ENCODE measurements at regions not wholly inside any gene's neighbourhood (a gene's known extent, or its start where the extent isn't known, plus 50 kb on each side); places are given as distances from the start of the nearest gene placed in this dataset.
"Not testable (repeated sequence)": the region's sequence is repeated elsewhere in the genome, so short reads cannot be mapped to it uniquely, and the experiment has no call there.

DNA sequence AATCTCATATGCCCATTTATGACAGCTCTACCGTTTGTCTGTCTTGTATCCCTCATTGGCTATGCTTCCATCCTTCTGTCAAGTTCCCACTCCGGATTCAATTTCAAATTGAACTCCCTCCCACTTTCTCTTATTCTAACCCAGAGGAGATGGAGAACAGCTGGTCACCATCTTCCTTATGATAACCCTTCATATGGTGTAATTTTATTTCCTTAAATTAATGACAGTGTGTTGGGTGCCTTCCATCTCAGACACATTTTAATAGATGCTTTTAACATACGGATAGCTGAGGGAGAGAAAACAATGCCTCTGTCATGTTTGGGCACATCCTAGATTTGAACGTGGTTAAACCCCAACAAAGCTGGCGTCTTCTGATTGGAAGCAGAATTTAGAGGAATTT is 103.0 kb upstream of the PLXNA2 start:
- WGBS, 2 donors (ENCODE audit: low coverage in 1 of 2), result 71 to 78% methylated on average over 5 of the region's 5 CpGs
- intact Hi-C loops (cut with DNase I; ENCODE audit: low total_unique reads), result no loop called here
- TF ChIP-seq POLR2AphosphoS5 (IDR thresholded peaks at IDR 0.05) (no peak), EP300 (IDR thresholded peaks at IDR 0.05; ENCODE audit: low read depth) (no peak), POLR2A (IDR thresholded peaks at IDR 0.05) (no peak)
- TF ChIP-seq, protein P1, sequence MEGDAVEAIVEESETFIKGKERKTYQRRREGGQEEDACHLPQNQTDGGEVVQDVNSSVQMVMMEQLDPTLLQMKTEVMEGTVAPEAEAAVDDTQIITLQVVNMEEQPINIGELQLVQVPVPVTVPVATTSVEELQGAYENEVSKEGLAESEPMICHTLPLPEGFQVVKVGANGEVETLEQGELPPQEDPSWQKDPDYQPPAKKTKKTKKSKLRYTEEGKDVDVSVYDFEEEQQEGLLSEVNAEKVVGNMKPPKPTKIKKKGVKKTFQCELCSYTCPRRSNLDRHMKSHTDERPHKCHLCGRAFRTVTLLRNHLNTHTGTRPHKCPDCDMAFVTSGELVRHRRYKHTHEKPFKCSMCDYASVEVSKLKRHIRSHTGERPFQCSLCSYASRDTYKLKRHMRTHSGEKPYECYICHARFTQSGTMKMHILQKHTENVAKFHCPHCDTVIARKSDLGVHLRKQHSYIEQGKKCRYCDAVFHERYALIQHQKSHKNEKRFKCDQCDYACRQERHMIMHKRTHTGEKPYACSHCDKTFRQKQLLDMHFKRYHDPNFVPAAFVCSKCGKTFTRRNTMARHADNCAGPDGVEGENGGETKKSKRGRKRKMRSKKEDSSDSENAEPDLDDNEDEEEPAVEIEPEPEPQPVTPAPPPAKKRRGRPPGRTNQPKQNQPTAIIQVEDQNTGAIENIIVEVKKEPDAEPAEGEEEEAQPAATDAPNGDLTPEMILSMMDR (IDR thresholded peaks at IDR 0.05), result no peak
- in situ Hi-C loops (cut with MboI; ENCODE audit: low pct_ligation_motif_present in 1 of 4, low pct_unique_long_range_greater_than_20kb in 1 of 4, low sequenced_read_pairs in 3 of 4), result no loop called here
- Histone ChIP-seq H3K27ac (no peak overlapping the region), H3K36me3 (no peaks in the 10 kb centered on the region), H3K27me3 (no peaks in the 10 kb centered on the region), H3K4me3 (no peak overlapping the region), H3K4me1 (no peaks in the 10 kb centered on the region), H3K9me3 (no peaks in the 10 kb centered on the region)
- no peak for DNase-seq

DNA sequence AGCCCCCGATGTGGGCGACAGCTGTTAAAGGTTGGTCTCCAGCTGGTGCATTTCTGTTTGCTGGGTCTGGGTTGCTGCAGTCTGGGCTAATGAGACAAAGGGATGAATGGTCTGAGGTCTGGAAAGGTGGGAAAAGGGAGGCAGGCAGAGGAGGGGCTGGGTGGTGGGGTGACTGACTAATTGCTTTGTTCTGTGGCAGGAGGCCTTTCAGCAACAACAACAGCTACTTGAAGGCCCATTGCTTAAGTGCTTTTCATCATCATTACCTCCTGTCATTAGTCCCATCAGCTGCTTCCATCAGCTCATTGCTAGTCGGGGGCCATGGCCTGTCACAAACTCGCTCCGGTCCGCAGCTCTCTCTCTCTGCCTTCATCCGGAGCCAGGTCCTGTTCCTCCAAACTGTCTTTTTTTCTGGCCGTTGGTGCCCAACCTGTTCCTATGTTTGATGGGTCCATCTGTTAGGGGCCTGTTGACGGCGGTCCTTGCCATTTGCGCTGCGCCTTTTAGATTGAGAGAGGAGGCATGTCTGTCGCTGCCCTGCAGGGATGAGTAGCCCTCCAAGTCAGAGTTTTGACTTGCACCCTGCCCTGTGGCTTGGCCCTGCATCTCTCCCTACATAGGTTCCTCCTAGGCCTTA is 105.6 kb upstream of the PLXNA2 start:
- TF ChIP-seq POLR2AphosphoS5 (IDR thresholded peaks at IDR 0.05) (no peak), EP300 (IDR thresholded peaks at IDR 0.05; ENCODE audit: low read depth) (no peak), POLR2A (IDR thresholded peaks at IDR 0.05) (no peak)
- TF ChIP-seq, protein P1 (IDR thresholded peaks at IDR 0.05), result no peak
- Histone ChIP-seq H3K27me3 (no peaks in the 10 kb centered on the region), H3K4me1 (no peaks in the 10 kb centered on the region), H3K9me3 (peaks cover 0 to 4% of the 10 kb centered on the region in 2 donors), H3K36me3 (no peaks in the 10 kb centered on the region), H3K4me3 (no peak overlapping the region), H3K27ac (no peak overlapping the region)
- no peak for DNase-seq
- in situ Hi-C loops (cut with MboI; ENCODE audit: low pct_ligation_motif_present in 1 of 4, low pct_unique_long_range_greater_than_20kb in 1 of 4, low sequenced_read_pairs in 3 of 4) (no loop called here), intact Hi-C loops (cut with DNase I; ENCODE audit: low total_unique reads) (no loop called here)
- 50 to 94% methylated on average over 2 to 13 of the region's 13 CpGs for WGBS, 2 donors (ENCODE audit: low coverage in 1 of 2)

DNA sequence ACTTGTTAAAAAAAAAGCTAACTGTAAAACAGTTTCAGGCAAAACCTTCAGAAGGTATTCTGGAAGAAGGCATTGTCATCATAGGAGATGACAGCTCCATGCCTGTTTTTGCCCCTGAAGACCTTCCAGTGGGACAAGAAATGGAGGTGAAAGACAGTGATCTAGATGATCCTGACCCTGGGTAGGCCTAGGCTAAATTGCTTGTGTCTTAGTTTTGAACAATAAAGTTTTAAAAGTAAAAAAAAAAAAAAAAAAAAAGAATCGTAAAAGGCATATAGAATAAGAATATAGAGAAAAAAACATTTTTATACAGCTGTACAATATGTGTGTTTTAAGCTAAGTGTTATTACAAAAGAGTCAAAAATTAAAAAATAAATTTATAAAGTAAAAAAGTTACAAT is 106.6 kb upstream of the PLXNA2 start:
- H3K27me3 ChIP-seq, result no peaks in the 10 kb centered on the region
- WGBS, 2 donors (ENCODE audit: low coverage in 1 of 2), result 73 to 84% methylated on average over 1 of the region's 1 CpG
- in situ Hi-C loops (cut with MboI; ENCODE audit: low pct_ligation_motif_present in 1 of 4, low pct_unique_long_range_greater_than_20kb in 1 of 4, low sequenced_read_pairs in 3 of 4), result no loop called here
- no peak overlapping the region for H3K27ac ChIP-seq
- DNase-seq, result no peak
- intact Hi-C loops (cut with DNase I; ENCODE audit: low total_unique reads), result no loop called here
- no peak for TF ChIP-seq EP300 (IDR thresholded peaks at IDR 0.05; ENCODE audit: low read depth)
- TF ChIP-seq POLR2AphosphoS5 (IDR thresholded peaks at IDR 0.05), result no peak
- TF ChIP-seq POLR2A (IDR thresholded peaks at IDR 0.05), result no peak
- TF ChIP-seq, protein P1 (IDR thresholded peaks at IDR 0.05), result no peak
- no peak overlapping the region for H3K4me3 ChIP-seq
- no peaks in the 10 kb centered on the region for H3K36me3 ChIP-seq
- H3K9me3 ChIP-seq, result peaks cover 0 to 4% of the 10 kb centered on the region in 2 donors
- no peaks in the 10 kb centered on the region for H3K4me1 ChIP-seq

DNA sequence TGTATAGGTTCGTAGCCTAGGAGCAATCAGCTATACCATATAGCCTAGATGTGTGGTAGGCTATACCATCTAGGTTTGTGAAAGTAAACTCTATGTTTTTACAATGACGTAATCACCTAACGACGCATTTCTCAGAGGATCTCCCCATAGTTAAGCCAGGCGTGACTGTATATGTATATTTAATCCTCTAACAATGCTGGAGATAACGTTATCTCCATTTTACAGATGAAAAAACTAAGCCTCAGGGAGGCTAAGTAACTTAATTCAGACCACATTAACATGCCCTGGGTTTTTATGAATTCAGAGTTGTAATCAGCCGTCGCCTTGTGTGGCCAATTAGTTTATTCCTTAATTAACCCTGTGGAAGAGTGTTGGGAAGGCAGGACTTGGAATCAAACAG is 107.7 kb upstream of the PLXNA2 start:
- H3K9me3 ChIP-seq, result peaks cover 0 to 4% of the 10 kb centered on the region in 2 donors
- in situ Hi-C loops (cut with MboI; ENCODE audit: low pct_ligation_motif_present in 1 of 4, low pct_unique_long_range_greater_than_20kb in 1 of 4, low sequenced_read_pairs in 3 of 4), result no loop called here

DNA sequence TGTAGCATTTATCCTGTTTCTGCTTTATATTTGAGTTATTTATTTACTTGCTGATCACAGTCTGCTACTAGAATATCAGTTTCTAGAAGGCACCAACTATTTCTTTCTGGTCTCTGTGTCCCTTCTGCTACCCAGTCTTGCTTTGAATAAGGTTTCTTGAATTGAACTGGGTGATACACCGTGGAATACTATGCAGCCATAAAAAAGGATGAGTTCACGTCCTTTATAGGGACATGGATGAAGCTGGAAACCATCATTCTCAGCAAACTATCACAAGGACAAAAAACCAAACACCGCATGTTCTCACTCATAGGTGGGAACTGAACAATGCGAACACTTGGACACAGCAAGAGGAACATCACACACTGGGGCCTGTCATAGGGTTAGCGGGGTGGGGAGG is 109.6 kb upstream of the PLXNA2 start:
- H3K27ac ChIP-seq; H3K36me3 ChIP-seq; H3K4me1 ChIP-seq; intact Hi-C loops (cut with DNase I; ENCODE audit: low total_unique reads); H3K27me3 ChIP-seq; DNase-seq; H3K9me3 ChIP-seq; in situ Hi-C loops (cut with MboI; ENCODE audit: low pct_ligation_motif_present in 1 of 4, low pct_unique_long_range_greater_than_20kb in 1 of 4, low sequenced_read_pairs in 3 of 4); H3K4me3 ChIP-seq: not testable (repeated sequence)
- WGBS, 2 donors (ENCODE audit: low coverage in 1 of 2), result 90 to 94% methylated on average over 4 to 5 of the region's 5 CpGs

More for the DNA sequence above, 107.7 kb upstream of the PLXNA2 start:
- intact Hi-C loops (cut with DNase I; ENCODE audit: low total_unique reads), result no loop called here
- no peaks in the 10 kb centered on the region for H3K27me3 ChIP-seq
- 76 to 80% methylated on average over 8 of the region's 8 CpGs for whole genome bisulfite sequencing, 2 donors (ENCODE audit: low coverage in 1 of 2)
- no peak overlapping the region for H3K27ac ChIP-seq
- no peaks in the 10 kb centered on the region for H3K4me1 ChIP-seq
- TF ChIP-seq, protein P1 (IDR thresholded peaks at IDR 0.05), result no peak
- TF ChIP-seq POLR2AphosphoS5 (IDR thresholded peaks at IDR 0.05) (no peak), POLR2A (IDR thresholded peaks at IDR 0.05) (no peak), EP300 (IDR thresholded peaks at IDR 0.05; ENCODE audit: low read depth) (no peak)
- no peak overlapping the region for H3K4me3 ChIP-seq
- H3K36me3 ChIP-seq, result no peaks in the 10 kb centered on the region
- no peak for DNase-seq
